ENCODE measurements at regions not wholly inside any gene's neighbourhood (a gene's known extent, or its start where the extent isn't known, plus 50 kb on each side); places are given as distances from the start of the nearest gene placed in this dataset.
"Not testable (repeated sequence)": the region's sequence is repeated elsewhere in the genome, so short reads cannot be mapped to it uniquely, and the experiment has no call there.

DNA sequence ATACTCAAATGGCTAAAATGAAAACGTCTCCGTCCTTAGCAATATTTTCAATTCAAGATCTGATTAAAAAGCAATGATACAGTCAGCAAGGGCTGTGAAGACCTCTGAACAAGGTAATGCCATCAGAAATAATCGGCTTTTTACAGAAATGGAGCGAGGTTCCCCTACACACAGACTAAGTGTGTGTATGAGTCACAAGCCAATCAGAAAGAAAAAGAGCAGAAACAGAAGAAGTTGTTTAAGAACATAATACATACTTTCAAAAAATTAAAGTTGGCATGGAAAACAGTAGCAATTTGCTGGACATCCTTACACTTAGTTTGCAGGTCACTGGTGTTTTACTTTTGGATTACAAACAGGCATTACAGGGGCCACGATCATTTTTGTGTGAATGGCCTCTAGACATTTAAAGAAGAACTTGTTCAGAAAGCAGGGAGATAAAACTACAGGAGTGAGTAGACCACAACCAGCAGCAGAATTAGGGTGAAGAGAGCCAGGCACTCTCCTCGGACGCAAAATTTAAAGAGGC, 350.0 kb upstream of the RUNX1 start:
- no peak for DNase-seq (ENCODE audit: low read depth)

GRCh38 chr21:35398346-35398982, 349.4 kb upstream of the RUNX1 start:
- DNase-seq (ENCODE audit: low read depth): no peak

DNA sequence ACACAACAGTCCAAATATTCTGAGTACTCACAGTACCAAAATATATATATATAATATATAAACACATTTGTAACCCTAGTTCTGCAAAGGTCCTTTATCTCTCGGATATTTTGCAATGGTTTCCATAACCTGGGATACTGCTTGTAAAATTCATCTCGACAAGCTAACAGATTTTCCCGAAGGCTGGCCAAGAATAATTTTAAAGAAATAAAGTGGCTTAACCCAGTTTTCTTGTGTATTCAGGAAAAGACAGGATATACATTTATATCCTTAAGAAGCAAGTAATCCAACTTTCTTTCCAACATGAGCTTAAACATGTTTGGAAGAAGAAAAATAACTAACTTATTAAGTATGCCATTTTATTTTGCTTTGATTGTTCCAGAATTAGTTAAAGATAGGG, 348.7 kb upstream of the RUNX1 start:
- DNase-seq (ENCODE audit: low read depth): no peak

DNA sequence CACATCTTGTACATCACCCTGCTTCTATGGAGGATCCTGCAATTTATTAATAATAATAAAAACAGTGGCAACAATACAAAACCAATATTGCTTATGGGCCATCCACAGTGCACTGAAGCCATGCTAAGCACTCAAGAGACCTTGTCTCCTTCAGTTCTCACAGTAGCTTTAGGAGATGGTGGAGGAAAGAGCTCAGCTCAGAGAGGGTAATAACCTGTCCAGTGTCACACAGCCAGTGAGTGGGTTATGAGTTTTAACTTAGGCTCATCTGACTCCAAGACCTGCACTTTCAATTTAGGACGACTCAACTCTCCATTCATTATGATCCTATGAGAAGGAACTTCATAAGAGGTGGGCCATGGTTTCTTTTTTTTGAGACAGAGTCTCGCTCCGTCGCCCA, 347.6 kb upstream of the RUNX1 start:
- no peak for DNase-seq (ENCODE audit: low read depth)

GRCh38 chr21:35395728-35396127, 346.6 kb upstream of the RUNX1 start:
- no peak for DNase-seq (ENCODE audit: low read depth)

- no peak for DNase-seq (ENCODE audit: low read depth)
These were observed 345.7 kb upstream of the RUNX1 start for GRCh38 chr21:35394634-35395369.

GRCh38 chr21:35394049-35394448, 344.9 kb upstream of the RUNX1 start:
- no peak for DNase-seq (ENCODE audit: low read depth)

DNA sequence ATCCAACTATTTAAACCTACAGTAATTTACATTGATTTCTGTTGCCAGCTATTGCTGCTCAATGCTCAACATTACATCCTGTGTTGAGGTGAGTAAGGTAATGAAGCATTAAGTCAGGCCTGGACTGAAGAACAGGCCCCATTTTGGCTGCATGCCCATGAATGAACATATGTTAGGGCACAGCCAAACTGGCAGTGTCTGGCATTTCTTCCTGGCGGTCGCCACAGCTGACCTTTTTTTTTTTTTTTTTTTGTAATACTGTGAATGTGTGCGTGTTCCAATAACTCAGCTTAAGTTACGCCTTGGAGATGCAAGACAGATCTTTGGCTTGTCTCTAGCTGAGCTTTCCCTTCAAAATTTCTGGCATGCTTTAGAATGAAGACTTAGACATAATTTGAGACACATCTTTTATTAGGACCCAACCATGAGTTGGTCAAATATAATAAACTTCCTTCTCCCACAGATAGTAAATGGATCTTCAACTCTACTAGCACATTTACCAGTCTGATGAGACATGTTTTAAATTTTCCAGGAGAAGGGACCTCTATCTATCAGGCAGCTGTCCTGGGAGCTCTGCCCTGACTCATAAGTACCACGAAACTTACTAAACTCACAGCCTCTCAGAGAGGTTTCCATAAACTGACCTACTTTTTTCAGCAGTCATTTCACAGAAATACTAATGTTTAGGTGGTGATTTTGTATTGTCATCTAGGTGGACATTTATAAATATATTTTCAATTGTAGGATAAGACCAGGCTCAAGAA, 341.1 kb upstream of the RUNX1 start:
- no peak for DNase-seq (ENCODE audit: low read depth)

- DNase-seq (ENCODE audit: low read depth): no peak
These were observed 337.5 kb upstream of the RUNX1 start for GRCh38 chr21:35386491-35387079.

DNA sequence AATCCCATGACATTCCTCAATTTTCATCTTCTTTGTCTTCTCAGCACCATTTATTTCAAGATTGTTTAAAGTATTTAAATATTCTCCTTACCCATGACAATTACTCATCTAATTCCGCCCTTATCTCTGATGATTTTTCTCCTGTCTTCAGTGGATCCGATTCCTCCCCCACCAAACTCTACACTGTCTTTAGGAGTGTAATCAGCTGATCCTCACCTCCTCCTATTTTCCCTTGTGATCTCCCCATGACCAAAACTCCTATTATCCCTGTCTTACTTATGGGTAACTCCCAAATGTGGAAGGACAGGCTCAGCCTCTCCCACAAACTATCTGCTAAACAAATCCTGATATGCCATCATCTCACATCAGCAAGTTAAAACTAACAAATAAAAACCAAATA, 335.3 kb upstream of the RUNX1 start:
- no peak for DNase-seq (ENCODE audit: low read depth)

DNA sequence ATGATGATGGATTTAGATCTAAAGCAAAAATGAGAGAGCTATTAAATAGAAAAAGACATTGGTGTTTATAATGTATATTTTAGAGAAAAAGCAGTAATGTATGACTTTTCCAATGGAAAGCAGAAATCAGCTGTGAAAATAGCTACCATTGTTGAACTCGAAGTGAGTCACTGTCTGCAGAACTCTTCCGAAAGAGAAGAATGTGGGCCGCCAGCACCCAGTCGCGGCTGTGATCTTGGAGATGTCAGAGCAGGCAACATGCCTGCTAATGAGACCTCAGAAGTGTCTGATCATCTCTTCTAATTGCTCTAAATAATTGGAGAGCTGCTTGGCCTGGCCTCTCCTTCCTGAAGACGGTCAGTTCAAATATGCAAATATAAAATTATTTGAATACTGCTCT, 333.6 kb upstream of the RUNX1 start:
- DNase-seq (ENCODE audit: low read depth): no peak

DNA sequence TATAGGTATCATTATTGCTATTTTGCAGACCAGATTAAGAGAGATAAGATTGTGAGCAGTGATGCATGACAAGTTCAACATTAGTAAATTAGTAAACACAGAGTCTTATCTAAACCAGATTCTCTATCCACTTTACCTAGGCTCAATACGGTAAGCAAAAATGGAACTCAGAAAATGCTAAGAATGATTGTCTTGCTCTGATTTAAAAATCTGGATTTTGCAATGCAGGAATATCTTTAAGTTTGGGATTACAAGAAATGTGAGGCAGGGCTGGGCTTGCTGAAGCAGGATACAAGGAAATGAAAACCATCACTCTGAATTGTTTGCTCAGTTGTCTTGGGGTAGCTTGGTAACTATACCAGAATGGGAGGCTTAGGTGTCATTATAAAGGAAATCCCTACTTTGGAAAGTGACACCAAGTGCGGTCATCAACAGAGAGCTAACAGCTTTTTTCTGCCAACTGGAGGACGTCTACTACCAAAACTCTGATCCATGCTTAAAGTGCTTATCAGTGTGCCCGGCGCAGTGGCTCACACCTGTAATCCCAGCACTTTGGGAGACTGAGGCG, 332.7 kb upstream of the RUNX1 start:
- no peak for DNase-seq (ENCODE audit: low read depth)

- DNase-seq (ENCODE audit: low read depth): not testable (repeated sequence)
These were observed 331.2 kb upstream of the RUNX1 start for GRCh38 chr21:35380304-35380703.

DNA sequence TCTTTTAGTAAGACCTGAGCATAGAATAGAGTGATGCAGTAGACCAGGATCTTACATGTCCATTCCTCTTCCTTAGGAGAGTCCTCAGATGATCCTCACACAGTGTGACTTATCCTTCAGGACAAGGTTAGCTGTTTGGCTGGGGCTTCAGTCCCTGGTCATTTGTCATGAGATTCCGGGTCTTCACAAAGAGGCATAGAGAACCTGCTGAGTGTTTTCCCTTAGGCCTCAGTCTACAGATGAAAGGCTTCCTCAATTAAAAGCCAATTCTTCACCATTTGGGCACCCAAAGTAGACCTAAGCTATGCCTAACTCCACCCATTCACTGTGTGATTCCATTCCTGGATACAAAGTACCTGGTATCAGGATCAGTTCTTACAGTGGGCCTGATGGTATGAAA, 329.8 kb upstream of the RUNX1 start:
- DNase-seq (ENCODE audit: low read depth): no peak

- no peak for DNase-seq (ENCODE audit: low read depth)
These were observed 328.5 kb upstream of the RUNX1 start for GRCh38 chr21:35377505-35378090.

GRCh38 chr21:35376406-35377135, 327.5 kb upstream of the RUNX1 start:
- no peak for DNase-seq (ENCODE audit: low read depth)

GRCh38 chr21:35375115-35375514, 326.0 kb upstream of the RUNX1 start:
- DNase-seq (ENCODE audit: low read depth): no peak

DNA sequence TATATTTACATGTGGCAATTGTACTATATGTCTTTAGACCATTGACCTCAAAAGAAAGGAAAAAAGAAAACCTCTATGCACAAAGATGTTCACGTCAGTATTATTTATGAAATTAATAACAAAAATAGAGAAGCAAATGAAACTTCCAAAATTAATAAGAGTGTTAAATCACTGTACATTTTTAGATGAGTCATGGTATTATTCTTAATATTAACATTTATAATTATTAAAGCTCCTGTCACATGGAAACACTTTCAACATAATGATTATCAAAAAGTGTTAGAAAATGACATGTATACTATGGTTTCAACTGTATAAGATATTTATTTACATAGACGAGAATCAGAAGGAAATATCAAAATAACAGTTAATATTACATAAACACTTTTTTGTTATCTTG, 324.9 kb upstream of the RUNX1 start:
- DNase-seq (ENCODE audit: low read depth): no peak

GRCh38 chr21:35372201-35372600, 323.1 kb upstream of the RUNX1 start:
- no peak for DNase-seq (ENCODE audit: low read depth)

- DNase-seq (ENCODE audit: low read depth): no peak
These were observed 321.6 kb upstream of the RUNX1 start for GRCh38 chr21:35370671-35371070.

GRCh38 chr21:35370071-35370470, 321.0 kb upstream of the RUNX1 start:
- DNase-seq (ENCODE audit: low read depth): no peak

Data from HS-27A (cell line).